Heart left ventricle (tissue), 13 donors: ENCODE measurements at regions not wholly inside any gene's neighbourhood (a gene's known extent, or its start where the extent isn't known, plus 50 kb on each side); places are given as distances from the start of the nearest gene placed in this dataset.

ENCODE experiments used
- POLR2A ChIP-seq, 2 donors: fragments of 450-650 bp; IDR thresholded peaks; one replicate each; pipeline ENCODE4 v1.6.1; 2017; ENCODE audit warnings: antibody characterized with exemption in 2 of 2, mild to moderate bottlenecking in 2 of 2, moderate library complexity in 2 of 2
- TF ChIP-seq, protein P1 (sequence below), 12 donors: fragments of 200-600 bp; sonication (generic) in 4 of 12; IDR thresholded peaks; one replicate each; pipeline versions ENCODE4 v1.5.0 to v1.8.0; 2018 to 2022; ENCODE audit warnings: antibody characterized with exemption in 12 of 12, mild to moderate bottlenecking in 5 of 12
- donor health status: ischemic (EF 13 %, LVEDD 7.1; RV severe dilation, severe dysfunction).
- donor health status: DM: no; HTN: yes; CAD: no.
- donor health status: DM: no; HTN: no; CAD: no.
- donor health status: ischemic (EF 25% LVEDD 6.9; RV normal size, moderate dysfunction).
- donor health status: ischemic (EF 25% LVEDD 5.7; RV mildly dilated, moderate dysfunction).
- donor health status: ischemic (EF 35%, LVEDD 5.7; RV mildly dilated, moderate dysfunction).
- donor health status: nonischemic (EF 11% LVEDD 7.7; RV severe dilation, severe dysfunction).
- donor health status: DM: yes; HTN: yes; CAD: no.
- donor health status: PGD.
- donor health status: ischemic (EF 29% LVEDD 5.4; RV normal size, mild dysfunction).
- donor health status: nonischemic (EF 23%, LVEDD 6.1; RV moderate dilation, normal function).

DNA sequence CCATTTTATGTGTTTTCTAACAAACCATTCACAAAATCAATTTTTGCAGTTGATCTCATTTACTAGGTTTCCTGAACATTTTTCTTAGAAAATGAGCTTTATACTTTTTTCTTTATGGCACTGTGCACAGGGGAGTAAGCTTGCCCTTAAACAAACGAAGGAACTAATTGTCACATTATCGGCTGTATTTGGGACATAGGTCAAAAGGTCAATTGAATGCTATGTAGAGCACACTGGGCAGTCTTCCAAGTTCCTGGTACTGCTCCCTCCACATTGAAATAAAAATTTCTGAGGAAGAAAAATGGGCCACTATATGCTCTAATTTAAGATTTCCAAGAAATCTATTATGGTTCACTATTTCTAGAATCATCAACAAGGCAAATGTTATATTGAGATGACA lies 93.6 kb upstream of the TMEFF2 start:
- TF ChIP-seq, protein P1, sequence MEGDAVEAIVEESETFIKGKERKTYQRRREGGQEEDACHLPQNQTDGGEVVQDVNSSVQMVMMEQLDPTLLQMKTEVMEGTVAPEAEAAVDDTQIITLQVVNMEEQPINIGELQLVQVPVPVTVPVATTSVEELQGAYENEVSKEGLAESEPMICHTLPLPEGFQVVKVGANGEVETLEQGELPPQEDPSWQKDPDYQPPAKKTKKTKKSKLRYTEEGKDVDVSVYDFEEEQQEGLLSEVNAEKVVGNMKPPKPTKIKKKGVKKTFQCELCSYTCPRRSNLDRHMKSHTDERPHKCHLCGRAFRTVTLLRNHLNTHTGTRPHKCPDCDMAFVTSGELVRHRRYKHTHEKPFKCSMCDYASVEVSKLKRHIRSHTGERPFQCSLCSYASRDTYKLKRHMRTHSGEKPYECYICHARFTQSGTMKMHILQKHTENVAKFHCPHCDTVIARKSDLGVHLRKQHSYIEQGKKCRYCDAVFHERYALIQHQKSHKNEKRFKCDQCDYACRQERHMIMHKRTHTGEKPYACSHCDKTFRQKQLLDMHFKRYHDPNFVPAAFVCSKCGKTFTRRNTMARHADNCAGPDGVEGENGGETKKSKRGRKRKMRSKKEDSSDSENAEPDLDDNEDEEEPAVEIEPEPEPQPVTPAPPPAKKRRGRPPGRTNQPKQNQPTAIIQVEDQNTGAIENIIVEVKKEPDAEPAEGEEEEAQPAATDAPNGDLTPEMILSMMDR (IDR thresholded peaks at IDR 0.05) = no peak
- no peak for TF ChIP-seq POLR2A (IDR thresholded peaks at IDR 0.05)
